Neural cell (in vitro differentiated cells): ENCODE measurements at regions not wholly inside any gene's neighbourhood (a gene's known extent, or its start where the extent isn't known, plus 50 kb on each side); places are given as distances from the start of the nearest gene placed in this dataset.

Experiments used
- H2AFZ ChIP-seq: fragments of 200-600, 300-800 bp; sonication (generic), shearing (Covaris generic); 2 replicates; pipeline ENCODE4 v1.6.0; 2014; ENCODE audit warnings: low read depth, mild to moderate bottlenecking, antibody characterized with exemption, low read length, moderate library complexity
- H3F3A ChIP-seq: fragments of 200-600 bp; shearing (Covaris generic); 2 replicates; pipeline ENCODE4 v1.6.1; 2016; ENCODE audit warnings: mild to moderate bottlenecking, moderate library complexity, mixed read lengths, antibody characterized with exemption, low read length; ENCODE audit not compliant: insufficient read depth, poor library complexity, severe bottlenecking
- H3K27ac ChIP-seq: fragments of 200-600, 300-800 bp; sonication (generic), shearing (Covaris generic); 2 replicates; pipeline ENCODE4 v1.5.1; 2014; ENCODE audit warnings: mild to moderate bottlenecking, low read length, moderate library complexity
- H3K27me3 ChIP-seq: fragments of 300-800, 200-600 bp; sonication (generic), shearing (Covaris generic); 2 replicates; pipeline ENCODE4 v1.6.0; 2014; ENCODE audit warnings: mild to moderate bottlenecking, low read depth, low read length, moderate library complexity; ENCODE audit not compliant: insufficient read depth
- H3K36me3 ChIP-seq: fragments of 300-800, 200-600 bp; sonication (generic), shearing (Covaris generic); 2 replicates; pipeline ENCODE4 v1.5.1; 2014; ENCODE audit warnings: mild to moderate bottlenecking, antibody characterized with exemption, low read length, moderate library complexity; ENCODE audit not compliant: insufficient read depth
- H3K4me2 ChIP-seq: fragments of 300-800, 200-600 bp; sonication (generic), shearing (Covaris generic); 2 replicates; pipeline ENCODE4 v1.6.0; 2014; ENCODE audit warnings: mild to moderate bottlenecking, low read length
- H3K4me3 ChIP-seq: fragments of 300-800, 200-600 bp; sonication (generic), shearing (Covaris generic); 2 replicates; pipeline ENCODE4 v1.5.1; 2014; ENCODE audit warnings: mild to moderate bottlenecking, low read length, moderate library complexity
- H3K79me2 ChIP-seq: fragments of 200-600 bp; shearing (Covaris generic); replicated peaks from 2 replicates; pipeline ENCODE4 v1.6.0; 2014; ENCODE audit warnings: mild to moderate bottlenecking, low read length, moderate library complexity; ENCODE audit not compliant: insufficient read depth
- H3K9ac ChIP-seq: fragments of 300-800, 200-600 bp; sonication (generic), shearing (Covaris generic); 2 replicates; pipeline ENCODE4 v1.6.1; 2016; ENCODE audit warnings: mild to moderate bottlenecking, low read length, mixed read lengths
- H3K9me2 ChIP-seq: fragments of 200-600 bp; shearing (Covaris generic); 2 replicates; pipeline ENCODE4 v1.6.1; 2016; ENCODE audit warnings: mild to moderate bottlenecking, low read length, mixed read lengths; ENCODE audit not compliant: insufficient read depth
- H3K9me3 ChIP-seq: fragments of 200-600, 300-800 bp; sonication (generic), shearing (Covaris generic); 2 replicates; pipeline ENCODE4 v1.6.1; 2016; ENCODE audit warnings: mild to moderate bottlenecking, mixed run types, low read length, moderate library complexity, mixed read lengths
- H4K20me1 ChIP-seq: fragments of 200-600 bp; shearing (Covaris generic); 2 replicates; pipeline ENCODE4 v1.6.1; 2016; ENCODE audit warnings: mild to moderate bottlenecking, mixed run types; ENCODE audit not compliant: insufficient read depth
- EP300 ChIP-seq: fragments of 450-650 bp; conservative IDR thresholded peaks from 2 replicates; pipeline ENCODE4 v1.6.1; 2014; ENCODE audit warnings: antibody characterized with exemption, mild to moderate bottlenecking, moderate library complexity; ENCODE audit not compliant: poor library complexity, severe bottlenecking
- EZH2 ChIP-seq: fragments of 200-600, 300-800 bp; shearing (Covaris generic), sonication (generic); IDR thresholded peaks from 2 replicates; pipeline ENCODE4 v1.6.1; 2014; ENCODE audit warnings: antibody characterized with exemption, low read length, borderline replicate concordance, mild to moderate bottlenecking; ENCODE audit not compliant: insufficient read depth, poor library complexity, severe bottlenecking
- MXI1 ChIP-seq: fragments of 450-650 bp; conservative IDR thresholded peaks from 2 replicates; pipeline ENCODE4 v1.6.1; 2014; ENCODE audit warnings: antibody characterized with exemption, mild to moderate bottlenecking; ENCODE audit not compliant: poor library complexity, severe bottlenecking
- POLR2AphosphoS5 ChIP-seq: IDR thresholded peaks from 2 replicates; pipeline ENCODE4 v1.6.1; 2012
- RAD21 ChIP-seq: fragments of 450-650 bp; conservative IDR thresholded peaks from 2 replicates; pipeline ENCODE4 v1.6.1; 2014; ENCODE audit warnings: antibody characterized with exemption, mild to moderate bottlenecking, moderate library complexity
- SMC3 ChIP-seq: fragments of 450-650 bp; conservative IDR thresholded peaks from 2 replicates; pipeline ENCODE4 v1.6.1; 2014; ENCODE audit warnings: antibody characterized with exemption, mild to moderate bottlenecking, moderate library complexity; ENCODE audit not compliant: poor library complexity
- TAF1 ChIP-seq: IDR thresholded peaks from 2 replicates; pipeline ENCODE4 v1.6.1; 2012; ENCODE audit warnings: low read depth
- TF ChIP-seq, protein P1 (sequence below): fragments of 450-650 bp; IDR thresholded peaks from 2 replicates; pipeline ENCODE4 v1.5.1; 2014; ENCODE audit warnings: antibody characterized with exemption, mild to moderate bottlenecking, moderate library complexity; ENCODE audit not compliant: poor library complexity, severe bottlenecking
- TF ChIP-seq, protein P2 (sequence below): IDR thresholded peaks from 2 replicates; pipeline ENCODE4 v1.6.1; 2012; ENCODE audit warnings: borderline replicate concordance

DNA sequence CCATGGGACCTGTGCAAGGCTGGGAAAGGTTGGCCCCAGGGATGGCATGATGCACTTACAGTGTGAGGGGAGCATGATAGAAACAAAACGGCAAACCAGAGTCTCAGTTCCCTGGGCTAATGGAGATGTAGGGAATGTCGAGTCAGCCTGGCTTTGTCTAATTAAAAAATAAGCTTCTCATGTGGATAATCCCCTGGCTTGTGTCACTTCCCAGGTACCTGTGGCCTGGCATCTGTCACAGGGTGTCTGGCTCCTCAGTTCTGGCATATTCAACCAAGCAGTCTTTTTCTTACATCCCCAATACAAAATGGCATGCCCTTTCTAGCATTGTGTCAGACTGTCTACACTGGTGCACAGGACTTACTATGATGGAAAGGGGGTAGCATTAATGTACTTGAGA lies 261.4 kb downstream of the GRIN2B start:
- Histone ChIP-seq H3K9me3 (no peaks in the 10 kb centered on the region), H3K9me2 (no peaks in the 10 kb centered on the region), H3K4me3 (no peak overlapping the region), H3K27ac (no peak overlapping the region), H3K79me2 (no peaks in the 10 kb centered on the region), H3K4me2 (no peak overlapping the region), H3K36me3 (no peaks in the 10 kb centered on the region), H2AFZ (no peak overlapping the region), H4K20me1 (no peaks in the 10 kb centered on the region), H3K27me3 (no peaks in the 10 kb centered on the region), H3F3A (no peaks in the 10 kb centered on the region), H3K9ac (no peak overlapping the region)
- no peak for TF ChIP-seq RAD21
- no peak for TF ChIP-seq SMC3
- TF ChIP-seq, protein P1, sequence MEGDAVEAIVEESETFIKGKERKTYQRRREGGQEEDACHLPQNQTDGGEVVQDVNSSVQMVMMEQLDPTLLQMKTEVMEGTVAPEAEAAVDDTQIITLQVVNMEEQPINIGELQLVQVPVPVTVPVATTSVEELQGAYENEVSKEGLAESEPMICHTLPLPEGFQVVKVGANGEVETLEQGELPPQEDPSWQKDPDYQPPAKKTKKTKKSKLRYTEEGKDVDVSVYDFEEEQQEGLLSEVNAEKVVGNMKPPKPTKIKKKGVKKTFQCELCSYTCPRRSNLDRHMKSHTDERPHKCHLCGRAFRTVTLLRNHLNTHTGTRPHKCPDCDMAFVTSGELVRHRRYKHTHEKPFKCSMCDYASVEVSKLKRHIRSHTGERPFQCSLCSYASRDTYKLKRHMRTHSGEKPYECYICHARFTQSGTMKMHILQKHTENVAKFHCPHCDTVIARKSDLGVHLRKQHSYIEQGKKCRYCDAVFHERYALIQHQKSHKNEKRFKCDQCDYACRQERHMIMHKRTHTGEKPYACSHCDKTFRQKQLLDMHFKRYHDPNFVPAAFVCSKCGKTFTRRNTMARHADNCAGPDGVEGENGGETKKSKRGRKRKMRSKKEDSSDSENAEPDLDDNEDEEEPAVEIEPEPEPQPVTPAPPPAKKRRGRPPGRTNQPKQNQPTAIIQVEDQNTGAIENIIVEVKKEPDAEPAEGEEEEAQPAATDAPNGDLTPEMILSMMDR: no peak
- no peak for TF ChIP-seq EP300
- no peak for TF ChIP-seq POLR2AphosphoS5
- no peak for TF ChIP-seq TAF1
- no peak for TF ChIP-seq EZH2
- no peak for TF ChIP-seq MXI1
- TF ChIP-seq, protein P2, sequence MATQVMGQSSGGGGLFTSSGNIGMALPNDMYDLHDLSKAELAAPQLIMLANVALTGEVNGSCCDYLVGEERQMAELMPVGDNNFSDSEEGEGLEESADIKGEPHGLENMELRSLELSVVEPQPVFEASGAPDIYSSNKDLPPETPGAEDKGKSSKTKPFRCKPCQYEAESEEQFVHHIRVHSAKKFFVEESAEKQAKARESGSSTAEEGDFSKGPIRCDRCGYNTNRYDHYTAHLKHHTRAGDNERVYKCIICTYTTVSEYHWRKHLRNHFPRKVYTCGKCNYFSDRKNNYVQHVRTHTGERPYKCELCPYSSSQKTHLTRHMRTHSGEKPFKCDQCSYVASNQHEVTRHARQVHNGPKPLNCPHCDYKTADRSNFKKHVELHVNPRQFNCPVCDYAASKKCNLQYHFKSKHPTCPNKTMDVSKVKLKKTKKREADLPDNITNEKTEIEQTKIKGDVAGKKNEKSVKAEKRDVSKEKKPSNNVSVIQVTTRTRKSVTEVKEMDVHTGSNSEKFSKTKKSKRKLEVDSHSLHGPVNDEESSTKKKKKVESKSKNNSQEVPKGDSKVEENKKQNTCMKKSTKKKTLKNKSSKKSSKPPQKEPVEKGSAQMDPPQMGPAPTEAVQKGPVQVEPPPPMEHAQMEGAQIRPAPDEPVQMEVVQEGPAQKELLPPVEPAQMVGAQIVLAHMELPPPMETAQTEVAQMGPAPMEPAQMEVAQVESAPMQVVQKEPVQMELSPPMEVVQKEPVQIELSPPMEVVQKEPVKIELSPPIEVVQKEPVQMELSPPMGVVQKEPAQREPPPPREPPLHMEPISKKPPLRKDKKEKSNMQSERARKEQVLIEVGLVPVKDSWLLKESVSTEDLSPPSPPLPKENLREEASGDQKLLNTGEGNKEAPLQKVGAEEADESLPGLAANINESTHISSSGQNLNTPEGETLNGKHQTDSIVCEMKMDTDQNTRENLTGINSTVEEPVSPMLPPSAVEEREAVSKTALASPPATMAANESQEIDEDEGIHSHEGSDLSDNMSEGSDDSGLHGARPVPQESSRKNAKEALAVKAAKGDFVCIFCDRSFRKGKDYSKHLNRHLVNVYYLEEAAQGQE: no peak

DNA sequence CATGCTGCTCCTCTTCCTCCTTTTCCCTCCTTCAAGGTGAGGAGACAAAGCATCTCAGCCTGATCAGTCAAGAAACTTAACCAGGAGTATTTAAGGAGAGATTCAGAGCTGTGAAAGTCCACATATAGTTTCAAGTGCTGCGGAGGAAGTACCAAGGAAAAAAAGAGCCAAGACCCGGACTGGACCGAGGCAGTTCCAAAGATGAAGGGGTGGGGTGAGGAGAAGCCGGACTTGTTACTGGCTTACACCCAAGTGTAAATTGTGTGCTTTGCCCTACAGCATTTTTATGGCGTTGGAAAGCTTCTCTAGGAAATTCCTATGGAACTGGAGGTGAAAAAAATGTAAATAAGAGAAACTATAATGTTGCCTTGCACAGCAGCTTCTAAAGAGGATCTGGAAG lies 263.1 kb downstream of the GRIN2B start:
- no peaks in the 10 kb centered on the region for H3K9me2 ChIP-seq

More for the DNA sequence above, 263.1 kb downstream of the GRIN2B start:
- peaks cover 3% of the 10 kb centered on the region for H3F3A ChIP-seq
- no peak overlapping the region for H3K4me3 ChIP-seq
- no peak overlapping the region for H3K27ac ChIP-seq
- no peak overlapping the region for H3K9ac ChIP-seq
- H3K9me3 ChIP-seq: no peaks in the 10 kb centered on the region
- no peaks in the 10 kb centered on the region for H3K79me2 ChIP-seq
- no peaks in the 10 kb centered on the region for H3K27me3 ChIP-seq
- no peak overlapping the region for H3K4me2 ChIP-seq
- H3K36me3 ChIP-seq: no peaks in the 10 kb centered on the region
- TF ChIP-seq, protein P2: no peak
- TF ChIP-seq POLR2AphosphoS5 (no peak), TAF1 (no peak), EP300 (no peak), MXI1 (no peak), EZH2 (no peak), RAD21 (no peak), SMC3 (no peak)
- TF ChIP-seq, protein P1: no peak
- no peaks in the 10 kb centered on the region for H4K20me1 ChIP-seq
- H2AFZ ChIP-seq: no peak overlapping the region
